Mucosa of rectum (tissue), 2 donors: ENCODE measurements at regions not wholly inside any gene's neighbourhood (a gene's known extent, or its start where the extent isn't known, plus 50 kb on each side); places are given as distances from the start of the nearest gene placed in this dataset.

ENCODE experiments used
- H3K27ac ChIP-seq, 2 donors: one replicate each; pipeline ENCODE4 v1.7.0; 2013; ENCODE audit warnings: inconsistent platforms in 2 of 2, low read depth in 2 of 2, low read length in 2 of 2
- H3K27me3 ChIP-seq, 2 donors: one replicate each; pipeline ENCODE4 v1.7.0; 2013; ENCODE audit warnings: low read length in 2 of 2; ENCODE audit not compliant: control insufficient read depth in 2 of 2, insufficient read depth in 2 of 2
- H3K36me3 ChIP-seq, 2 donors: one replicate each; pipeline ENCODE4 v1.7.0; 2013; ENCODE audit warnings: low read length in 2 of 2; ENCODE audit not compliant: control insufficient read depth in 2 of 2, insufficient read depth in 2 of 2
- H3K4me1 ChIP-seq, 2 donors: one replicate each; pipeline ENCODE4 v1.7.0; 2013; ENCODE audit warnings: low read length in 2 of 2, mild to moderate bottlenecking in 1 of 2; ENCODE audit not compliant: control insufficient read depth in 2 of 2, insufficient read depth in 2 of 2
- H3K4me3 ChIP-seq, 2 donors: one replicate each; pipeline ENCODE4 v1.7.0; 2013; ENCODE audit warnings: low read length in 2 of 2
- H3K9ac ChIP-seq, 2 donors: one replicate each; pipeline ENCODE4 v1.7.0; 2013; ENCODE audit warnings: low read length in 2 of 2, low read depth in 1 of 2, mild to moderate bottlenecking in 1 of 2
- H3K9me3 ChIP-seq, 2 donors: one replicate each; pipeline ENCODE4 v1.7.0; 2013; ENCODE audit warnings: low read length in 2 of 2; ENCODE audit not compliant: control insufficient read depth in 2 of 2
- donor health status: healthy.
- donor health status: Normal muscosa, but diverticular disease.

DNA sequence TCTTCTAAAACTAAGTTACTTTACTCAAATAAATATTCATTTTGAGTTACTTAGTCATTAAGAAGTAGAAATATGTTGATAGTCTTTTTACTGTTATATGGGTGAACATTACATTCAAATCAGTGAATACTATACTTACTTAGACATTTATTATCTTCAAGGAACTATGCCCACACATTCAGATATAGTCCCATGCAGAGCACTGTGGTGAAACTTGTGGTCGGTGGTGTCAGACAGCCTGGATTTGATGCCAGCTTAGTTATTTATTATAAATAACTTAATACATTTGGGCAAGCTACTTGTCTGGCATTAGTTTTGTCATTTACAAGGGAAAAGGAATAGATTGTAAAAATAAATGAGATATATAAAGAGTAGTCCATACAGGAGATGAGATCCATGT lies 149.5 kb downstream of the RAP2B start:
- H3K4me1 ChIP-seq = no peaks in the 10 kb centered on the region
- H3K36me3 ChIP-seq = no peaks in the 10 kb centered on the region
- H3K27ac ChIP-seq = no peak overlapping the region

DNA sequence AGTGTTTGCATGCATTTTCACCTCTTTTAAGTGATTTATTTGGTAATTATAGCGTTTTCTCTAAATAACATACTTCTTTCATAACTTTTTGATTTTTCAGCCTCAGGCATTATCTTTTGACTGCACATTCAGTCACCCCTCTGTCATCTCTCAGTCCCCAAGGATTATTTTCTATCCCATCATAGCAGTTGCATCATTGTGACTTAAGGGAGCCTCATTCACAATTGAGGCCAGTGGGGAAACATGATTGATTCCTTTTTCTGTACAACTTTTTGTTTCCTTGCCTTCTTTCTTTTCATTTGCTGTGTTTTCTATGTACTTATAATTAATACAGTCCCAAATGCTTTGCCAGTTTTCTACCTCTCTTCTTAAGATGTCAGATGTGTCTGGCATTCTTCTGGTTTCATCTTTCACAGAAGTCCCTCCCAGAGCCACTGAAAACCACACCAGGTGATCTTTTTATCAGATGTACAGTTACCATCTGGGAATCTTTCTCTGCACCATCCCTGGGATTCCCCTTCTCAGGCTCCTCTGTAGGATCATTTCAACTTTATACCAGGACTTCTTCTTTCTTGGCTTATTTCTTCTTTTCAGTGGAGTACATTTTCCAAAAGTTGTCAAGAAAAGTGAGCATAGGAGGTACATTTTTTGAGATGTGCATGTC lies 151.4 kb downstream of the RAP2B start:
- Histone ChIP-seq H3K4me3 (no peak overlapping the region), H3K9ac (no peak overlapping the region), H3K27me3 (no peaks in the 10 kb centered on the region), H3K4me1 (no peaks in the 10 kb centered on the region), H3K36me3 (no peaks in the 10 kb centered on the region), H3K27ac (no peak overlapping the region), H3K9me3 (no peaks in the 10 kb centered on the region)

More for the DNA sequence above, 149.5 kb downstream of the RAP2B start:
- Histone ChIP-seq H3K9me3 (no peaks in the 10 kb centered on the region), H3K27me3 (no peaks in the 10 kb centered on the region), H3K4me3 (no peak overlapping the region), H3K9ac (no peak overlapping the region)

DNA sequence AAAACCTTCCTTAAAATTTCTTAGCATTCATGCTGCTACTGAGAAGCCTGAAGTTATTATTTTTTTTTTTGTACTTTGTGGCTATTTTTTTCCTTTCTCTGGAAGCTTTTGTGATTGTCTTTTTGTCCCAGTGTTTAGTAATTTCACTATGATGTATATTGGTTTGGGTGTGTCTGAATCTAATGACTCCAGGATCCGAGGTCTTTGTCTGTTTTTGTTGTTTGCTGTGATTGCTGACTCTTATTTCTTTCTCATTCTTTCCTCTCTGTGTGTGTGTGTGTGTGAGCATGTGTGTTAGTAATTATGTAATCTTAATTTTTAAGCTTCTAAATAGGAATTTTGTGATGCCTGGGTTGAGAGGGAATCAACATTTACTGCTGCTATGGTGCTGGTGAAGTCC lies 152.0 kb downstream of the RAP2B start:
- H3K4me3 ChIP-seq = no peak overlapping the region
- H3K9ac ChIP-seq = no peak overlapping the region
- H3K9me3 ChIP-seq = no peaks in the 10 kb centered on the region
- H3K36me3 ChIP-seq = no peaks in the 10 kb centered on the region
- H3K27ac ChIP-seq = no peak overlapping the region
- no peaks in the 10 kb centered on the region for H3K4me1 ChIP-seq
- no peaks in the 10 kb centered on the region for H3K27me3 ChIP-seq

DNA sequence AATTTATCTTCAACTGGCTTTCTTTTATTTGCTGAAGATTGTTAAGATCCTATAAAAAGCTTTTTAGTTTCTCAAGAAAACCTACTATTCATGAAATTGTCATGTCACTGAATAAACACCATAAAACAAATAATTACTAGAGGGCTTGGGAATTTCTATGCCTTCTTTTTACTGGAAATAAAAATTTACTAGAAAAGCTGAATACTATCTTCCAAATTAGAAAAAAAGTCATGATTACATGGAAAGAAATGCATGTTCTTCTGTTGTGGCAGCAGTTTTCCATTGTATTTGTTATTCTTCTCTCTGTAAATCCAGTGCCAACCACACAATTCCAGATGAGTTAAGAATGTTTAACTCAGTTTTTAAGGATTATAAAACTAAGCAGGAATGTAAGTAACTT lies 153.8 kb downstream of the RAP2B start:
- Histone ChIP-seq H3K4me1 (no peaks in the 10 kb centered on the region), H3K36me3 (no peaks in the 10 kb centered on the region), H3K4me3 (no peak overlapping the region), H3K27ac (no peak overlapping the region), H3K9ac (no peak overlapping the region), H3K9me3 (no peaks in the 10 kb centered on the region), H3K27me3 (no peaks in the 10 kb centered on the region)

DNA sequence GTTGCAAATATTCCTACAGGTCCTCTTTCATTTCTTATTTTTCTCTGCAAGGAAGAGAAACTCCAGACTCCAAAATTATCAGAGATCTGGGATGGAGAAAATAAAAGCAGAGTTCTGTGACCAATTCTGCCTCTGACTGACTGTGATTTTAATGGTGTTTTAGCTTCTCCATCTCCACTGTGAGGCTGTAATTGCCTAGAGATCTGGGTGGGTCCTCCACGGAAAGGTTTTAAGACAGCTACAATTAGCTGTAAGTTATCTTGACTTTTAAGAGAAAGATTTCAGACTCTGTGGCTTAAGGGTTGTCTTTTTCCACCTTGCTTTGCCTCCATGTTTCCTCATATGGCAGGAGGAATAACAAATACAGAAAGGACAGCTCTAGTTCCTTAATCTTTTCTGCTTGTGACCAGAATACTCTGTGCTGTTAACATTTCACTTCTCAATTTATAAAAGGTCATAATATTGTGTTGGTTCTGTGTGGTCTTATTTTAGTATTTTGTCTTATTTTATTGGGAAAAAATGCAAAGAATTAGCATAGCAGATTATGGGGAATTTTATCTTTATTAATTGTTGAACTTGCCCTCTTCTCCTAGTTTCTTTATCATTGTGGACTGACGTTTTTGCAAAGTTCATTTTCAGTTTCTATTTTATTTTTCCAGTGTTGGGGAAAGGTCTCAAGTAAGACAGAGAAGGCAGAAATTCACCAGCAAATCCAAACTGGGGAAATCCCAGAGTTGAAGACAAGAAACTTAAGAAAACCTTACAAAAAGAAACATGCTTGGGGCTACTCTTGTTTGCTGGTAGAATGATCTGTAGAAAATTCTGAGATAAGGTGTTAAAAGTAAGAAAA lies 157.9 kb downstream of the RAP2B start:
- H3K4me3 ChIP-seq = no peak overlapping the region
- H3K27me3 ChIP-seq = no peaks in the 10 kb centered on the region
- no peaks in the 10 kb centered on the region for H3K9me3 ChIP-seq
- peak overlapping the region in 1 of 2 donors; percentile 51 for H3K27ac ChIP-seq
- no peaks in the 10 kb centered on the region for H3K4me1 ChIP-seq
- no peak overlapping the region for H3K9ac ChIP-seq
- no peaks in the 10 kb centered on the region for H3K36me3 ChIP-seq

DNA sequence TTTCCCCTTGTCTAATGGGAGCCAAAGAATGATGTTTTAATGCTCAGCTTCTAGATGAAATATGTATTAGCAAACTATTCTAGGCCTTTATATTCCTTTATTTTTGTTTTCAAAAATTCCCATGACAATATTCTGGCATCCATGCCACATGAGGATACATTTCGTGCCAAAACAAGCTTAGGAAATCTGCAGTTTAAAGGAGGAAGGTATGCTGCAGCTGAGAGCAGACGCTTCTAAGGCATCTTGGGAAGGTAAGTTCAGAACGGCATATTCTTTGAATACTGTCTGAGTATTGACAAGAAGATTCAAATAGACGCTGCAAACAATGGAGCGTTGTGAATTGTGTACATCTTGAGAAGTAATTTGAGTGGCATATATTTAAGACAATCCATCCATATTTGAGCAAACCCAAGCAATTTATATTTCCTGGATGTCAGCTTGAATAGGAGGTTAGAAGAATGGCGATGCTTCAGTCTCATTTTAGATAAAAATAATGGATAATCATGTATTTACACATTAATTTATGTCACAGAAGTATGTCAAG lies 158.6 kb downstream of the RAP2B start:
- H3K27me3 ChIP-seq = no peaks in the 10 kb centered on the region
- no peak overlapping the region for H3K4me3 ChIP-seq
- H3K27ac ChIP-seq = no peak overlapping the region
- H3K4me1 ChIP-seq = no peaks in the 10 kb centered on the region
- H3K9me3 ChIP-seq = no peaks in the 10 kb centered on the region
- no peaks in the 10 kb centered on the region for H3K36me3 ChIP-seq
- H3K9ac ChIP-seq = no peak overlapping the region

DNA sequence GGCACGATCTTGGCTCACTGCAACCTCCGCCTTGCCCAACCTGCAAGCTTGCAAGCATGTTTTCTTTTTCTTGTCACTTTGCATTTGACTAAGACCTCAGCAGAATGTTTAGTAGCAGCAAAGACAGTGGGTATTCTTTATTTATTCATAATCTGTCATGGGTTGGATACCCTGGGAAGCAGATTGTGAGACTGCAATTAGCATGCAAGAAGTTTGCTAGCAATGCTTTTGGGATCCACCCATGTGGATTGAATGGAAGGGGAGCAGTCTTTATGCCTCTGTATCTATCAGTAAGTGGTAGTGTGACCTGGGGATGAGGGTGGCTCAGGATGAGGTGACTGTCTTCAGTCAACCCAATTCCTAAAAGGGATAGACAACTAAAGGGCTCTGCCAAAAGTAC lies 166.7 kb downstream of the RAP2B start:
- no peaks in the 10 kb centered on the region for H3K36me3 ChIP-seq
- no peaks in the 10 kb centered on the region for H3K4me1 ChIP-seq
- H3K4me3 ChIP-seq = no peak overlapping the region
- H3K9ac ChIP-seq = no peak overlapping the region
- no peak overlapping the region for H3K27ac ChIP-seq
- H3K9me3 ChIP-seq = no peaks in the 10 kb centered on the region
- no peaks in the 10 kb centered on the region for H3K27me3 ChIP-seq

DNA sequence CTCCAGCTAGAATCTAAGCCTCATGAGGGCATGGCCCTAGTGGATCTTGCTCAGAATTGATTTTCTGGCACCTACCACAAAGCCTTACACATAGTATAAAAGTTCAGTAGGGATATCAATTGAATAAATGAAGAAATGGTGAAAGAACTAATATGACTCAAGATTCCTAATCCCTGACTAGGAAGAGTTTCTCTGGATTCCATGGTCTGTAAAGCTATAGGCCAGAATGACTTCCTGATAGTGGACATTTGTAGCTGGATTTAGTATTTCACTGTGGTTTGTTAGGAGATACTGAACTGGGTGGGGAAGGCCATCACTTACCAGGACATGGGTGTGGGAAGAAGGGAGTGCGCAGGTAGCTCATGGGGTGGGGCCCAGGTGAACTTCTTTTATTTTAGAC lies 168.9 kb downstream of the RAP2B start:
- Histone ChIP-seq H3K4me1 (no peaks in the 10 kb centered on the region), H3K27me3 (no peaks in the 10 kb centered on the region), H3K9me3 (no peaks in the 10 kb centered on the region), H3K27ac (no peak overlapping the region), H3K9ac (no peak overlapping the region), H3K4me3 (no peak overlapping the region), H3K36me3 (no peaks in the 10 kb centered on the region)

DNA sequence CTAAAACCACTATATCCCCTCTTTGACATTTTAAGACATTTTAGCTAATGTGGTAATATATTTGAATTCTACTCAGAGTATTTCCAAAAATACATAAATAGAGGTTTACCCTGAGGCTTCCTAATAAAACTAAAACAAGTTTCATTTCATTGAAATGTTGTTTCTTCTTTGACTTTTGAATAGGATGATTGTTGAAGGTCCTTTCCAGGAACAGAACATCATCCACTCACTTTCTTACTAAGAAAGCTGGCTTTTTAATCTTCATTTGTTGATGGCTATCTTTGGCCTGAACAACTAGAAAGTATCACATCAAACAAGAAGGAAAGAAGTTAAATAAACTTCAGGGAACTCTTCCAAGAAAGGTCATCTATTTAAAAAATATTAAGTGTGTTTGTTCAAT lies 169.7 kb downstream of the RAP2B start:
- no peaks in the 10 kb centered on the region for H3K4me1 ChIP-seq

DNA sequence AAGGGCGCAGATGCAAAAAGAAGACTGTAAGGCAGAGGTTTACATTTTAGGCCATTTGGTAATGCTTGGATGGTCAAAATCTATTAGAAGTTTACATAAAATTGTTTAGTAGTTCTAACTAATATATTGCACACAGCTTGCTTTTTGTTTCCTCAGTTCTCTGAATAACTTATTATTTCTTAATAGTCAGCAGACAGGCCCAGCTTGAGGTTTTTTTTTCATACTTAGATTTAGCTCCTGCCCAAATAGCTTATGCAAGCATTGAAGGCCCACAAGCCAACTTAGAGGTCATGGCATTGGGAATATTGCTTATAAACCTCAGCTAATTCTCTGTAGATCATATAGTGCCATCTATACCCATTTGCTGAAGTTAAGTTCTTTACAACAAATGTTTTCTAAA lies 172.5 kb downstream of the RAP2B start:
- no peaks in the 10 kb centered on the region for H3K27me3 ChIP-seq
- no peak overlapping the region for H3K9ac ChIP-seq
- H3K36me3 ChIP-seq = no peaks in the 10 kb centered on the region
- no peaks in the 10 kb centered on the region for H3K4me1 ChIP-seq
- H3K9me3 ChIP-seq = no peaks in the 10 kb centered on the region
- H3K4me3 ChIP-seq = no peak overlapping the region
- no peak overlapping the region for H3K27ac ChIP-seq

More for the DNA sequence above, 169.7 kb downstream of the RAP2B start:
- no peaks in the 10 kb centered on the region for H3K27me3 ChIP-seq
- H3K27ac ChIP-seq = no peak overlapping the region
- no peaks in the 10 kb centered on the region for H3K36me3 ChIP-seq
- H3K4me3 ChIP-seq = no peak overlapping the region
- no peak overlapping the region for H3K9ac ChIP-seq
- H3K9me3 ChIP-seq = no peaks in the 10 kb centered on the region
